ENCODE measurements at regions not wholly inside any gene's neighbourhood (a gene's known extent, or its start where the extent isn't known, plus 50 kb on each side); places are given as distances from the start of the nearest gene placed in this dataset.

DNA sequence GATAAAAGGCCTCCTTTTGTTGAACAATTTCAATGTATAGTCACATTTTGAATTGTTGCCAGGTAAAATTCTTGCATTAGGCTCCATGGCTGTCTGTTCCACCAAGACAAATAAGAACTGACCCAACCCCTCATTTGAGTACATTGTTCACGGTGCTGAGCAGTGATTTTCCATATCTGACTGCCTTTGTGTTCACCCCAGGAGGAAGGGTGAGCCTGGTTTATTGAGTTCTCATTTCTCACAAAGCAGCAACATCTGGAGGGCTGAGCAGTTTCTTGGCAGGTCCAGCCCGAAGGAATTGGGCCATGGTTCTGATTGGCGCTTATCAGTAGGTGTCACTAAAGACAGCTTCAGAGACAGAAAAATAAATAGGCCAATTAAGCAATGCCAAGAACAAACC is 149.1 kb downstream of the BMP4 start (continued):
- TF ChIP-seq, protein P1, sequence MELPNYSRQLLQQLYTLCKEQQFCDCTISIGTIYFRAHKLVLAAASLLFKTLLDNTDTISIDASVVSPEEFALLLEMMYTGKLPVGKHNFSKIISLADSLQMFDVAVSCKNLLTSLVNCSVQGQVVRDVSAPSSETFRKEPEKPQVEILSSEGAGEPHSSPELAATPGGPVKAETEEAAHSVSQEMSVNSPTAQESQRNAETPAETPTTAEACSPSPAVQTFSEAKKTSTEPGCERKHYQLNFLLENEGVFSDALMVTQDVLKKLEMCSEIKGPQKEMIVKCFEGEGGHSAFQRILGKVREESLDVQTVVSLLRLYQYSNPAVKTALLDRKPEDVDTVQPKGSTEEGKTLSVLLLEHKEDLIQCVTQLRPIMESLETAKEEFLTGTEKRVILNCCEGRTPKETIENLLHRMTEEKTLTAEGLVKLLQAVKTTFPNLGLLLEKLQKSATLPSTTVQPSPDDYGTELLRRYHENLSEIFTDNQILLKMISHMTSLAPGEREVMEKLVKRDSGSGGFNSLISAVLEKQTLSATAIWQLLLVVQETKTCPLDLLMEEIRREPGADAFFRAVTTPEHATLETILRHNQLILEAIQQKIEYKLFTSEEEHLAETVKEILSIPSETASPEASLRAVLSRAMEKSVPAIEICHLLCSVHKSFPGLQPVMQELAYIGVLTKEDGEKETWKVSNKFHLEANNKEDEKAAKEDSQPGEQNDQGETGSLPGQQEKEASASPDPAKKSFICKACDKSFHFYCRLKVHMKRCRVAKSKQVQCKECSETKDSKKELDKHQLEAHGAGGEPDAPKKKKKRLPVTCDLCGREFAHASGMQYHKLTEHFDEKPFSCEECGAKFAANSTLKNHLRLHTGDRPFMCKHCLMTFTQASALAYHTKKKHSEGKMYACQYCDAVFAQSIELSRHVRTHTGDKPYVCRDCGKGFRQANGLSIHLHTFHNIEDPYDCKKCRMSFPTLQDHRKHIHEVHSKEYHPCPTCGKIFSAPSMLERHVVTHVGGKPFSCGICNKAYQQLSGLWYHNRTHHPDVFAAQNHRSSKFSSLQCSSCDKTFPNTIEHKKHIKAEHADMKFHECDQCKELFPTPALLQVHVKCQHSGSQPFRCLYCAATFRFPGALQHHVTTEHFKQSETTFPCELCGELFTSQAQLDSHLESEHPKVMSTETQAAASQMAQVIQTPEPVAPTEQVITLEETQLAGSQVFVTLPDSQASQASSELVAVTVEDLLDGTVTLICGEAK (IDR thresholded peaks at IDR 0.05), result no peak
- TF ChIP-seq, protein P1 (CRISPR knock-in tag; IDR thresholded peaks at IDR 0.05), result no peak
- TF ChIP-seq SIX5 (IDR thresholded peaks at IDR 0.05; ENCODE audit: borderline replicate concordance in 1 of 2, insufficient read depth in 1 of 2, low read depth in 1 of 2, low read length in 2 of 2), result no peak
